ENCODE measurements at regions not wholly inside any gene's neighbourhood (a gene's known extent, or its start where the extent isn't known, plus 50 kb on each side); places are given as distances from the start of the nearest gene placed in this dataset.

- no peaks in the 10 kb centered on the region for H3K4me1 ChIP-seq (replicated peaks)
- DNase-seq (ENCODE audit: low read depth in 1 of 2, low spot score in 2 of 2) = no peak
- H3K36me3 ChIP-seq = no peaks in the 10 kb centered on the region
- H3K9me3 ChIP-seq (replicated peaks) = no peaks in the 10 kb centered on the region
- no peak overlapping the region for H3K27ac ChIP-seq
- H3K4me3 ChIP-seq = no peak overlapping the region
- peaks cover 4% of the 10 kb centered on the region for H3K27me3 ChIP-seq (replicated peaks)
Measured at GRCh38 chr15:61725251-61725650, 335.0 kb downstream of the VPS13C start.

DNA sequence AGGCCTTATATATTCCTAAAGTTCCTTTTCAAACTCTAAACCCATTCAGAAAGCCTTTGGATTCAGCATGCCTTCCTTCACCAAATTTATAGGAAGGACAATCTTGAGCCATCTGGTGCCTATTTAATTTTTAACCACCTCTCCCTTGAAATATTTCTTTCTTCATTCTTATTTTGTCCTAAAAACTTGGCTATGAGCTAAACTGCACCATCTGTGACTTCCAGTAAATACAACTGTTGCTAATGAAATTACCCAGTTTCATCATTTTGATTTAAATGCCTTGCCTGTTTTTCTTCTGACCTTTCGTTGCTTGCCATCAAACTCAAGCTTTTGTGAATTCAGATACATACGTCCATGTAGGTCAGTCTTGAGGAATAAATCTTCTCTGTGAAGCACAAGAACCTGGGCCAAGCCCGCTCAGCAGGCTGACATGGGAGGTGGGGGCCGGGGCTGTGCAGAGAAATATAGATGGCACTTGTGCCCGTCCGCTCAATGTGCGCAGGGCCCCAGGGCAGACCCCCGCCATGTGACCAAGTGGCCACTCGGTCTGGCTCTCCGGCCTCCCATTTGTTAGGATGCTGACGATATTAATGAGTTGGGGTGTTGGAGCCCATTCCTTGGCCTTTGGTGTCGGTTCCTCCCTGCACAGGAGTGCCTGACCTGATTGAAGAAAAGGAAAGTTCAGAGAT lies 335.9 kb downstream of the VPS13C start:
- no peak for DNase-seq (ENCODE audit: low read depth in 1 of 2, low spot score in 2 of 2)
- no peaks in the 10 kb centered on the region for H3K4me1 ChIP-seq (replicated peaks)
- no peak overlapping the region for H3K27ac ChIP-seq
- no peaks in the 10 kb centered on the region for H3K36me3 ChIP-seq
- peaks cover 8% of the 10 kb centered on the region for H3K27me3 ChIP-seq (replicated peaks)
- no peak overlapping the region for H3K4me3 ChIP-seq
- H3K9me3 ChIP-seq (replicated peaks) = no peaks in the 10 kb centered on the region

- Histone ChIP-seq H3K27me3 (replicated peaks) (peaks cover 8% of the 10 kb centered on the region), H3K4me3 (no peak overlapping the region), H3K4me1 (replicated peaks) (no peaks in the 10 kb centered on the region), H3K27ac (no peak overlapping the region), H3K36me3 (no peaks in the 10 kb centered on the region), H3K9me3 (replicated peaks) (no peaks in the 10 kb centered on the region)
- no peak for DNase-seq (ENCODE audit: low read depth in 1 of 2, low spot score in 2 of 2)
Measured at GRCh38 chr15:61721418-61721817, 338.8 kb downstream of the VPS13C start.

GRCh38 chr15:61720197-61720704 lies 340.0 kb downstream of the VPS13C start:
- no peak overlapping the region for H3K27ac ChIP-seq
- H3K9me3 ChIP-seq (replicated peaks) = no peaks in the 10 kb centered on the region
- H3K36me3 ChIP-seq = no peaks in the 10 kb centered on the region
- DNase-seq (ENCODE audit: low read depth in 1 of 2, low spot score in 2 of 2) = no peak
- H3K27me3 ChIP-seq (replicated peaks) = peaks cover 8% of the 10 kb centered on the region
- H3K4me1 ChIP-seq (replicated peaks) = no peaks in the 10 kb centered on the region
- H3K4me3 ChIP-seq = no peak overlapping the region

DNA sequence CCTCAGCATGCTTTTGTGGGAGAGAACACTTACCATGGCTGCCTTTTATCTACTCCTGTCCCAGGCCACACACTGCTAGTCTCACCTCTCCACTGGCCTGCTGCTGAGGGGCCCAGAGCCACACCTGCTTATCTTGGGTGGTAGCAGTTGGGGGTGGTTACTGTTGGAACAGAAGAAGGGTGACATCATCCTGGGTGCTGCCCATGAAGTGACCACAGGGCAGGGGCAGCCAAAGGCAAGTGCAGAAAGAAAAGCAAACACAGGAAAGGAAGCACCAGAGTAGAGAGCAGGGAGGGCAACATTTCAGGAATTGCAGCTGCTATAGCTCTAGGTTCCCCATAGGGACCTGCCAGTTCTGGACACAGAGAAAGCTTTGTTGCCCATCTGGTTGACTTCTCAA lies 345.2 kb downstream of the VPS13C start:
- H3K27me3 ChIP-seq (replicated peaks) = peaks cover 3% of the 10 kb centered on the region
- H3K4me1 ChIP-seq (replicated peaks) = no peaks in the 10 kb centered on the region
- DNase-seq (ENCODE audit: low read depth in 1 of 2, low spot score in 2 of 2) = no peak
- no peak overlapping the region for H3K27ac ChIP-seq
- H3K4me3 ChIP-seq = no peak overlapping the region
- no peaks in the 10 kb centered on the region for H3K36me3 ChIP-seq
- H3K9me3 ChIP-seq (replicated peaks) = no peaks in the 10 kb centered on the region

DNA sequence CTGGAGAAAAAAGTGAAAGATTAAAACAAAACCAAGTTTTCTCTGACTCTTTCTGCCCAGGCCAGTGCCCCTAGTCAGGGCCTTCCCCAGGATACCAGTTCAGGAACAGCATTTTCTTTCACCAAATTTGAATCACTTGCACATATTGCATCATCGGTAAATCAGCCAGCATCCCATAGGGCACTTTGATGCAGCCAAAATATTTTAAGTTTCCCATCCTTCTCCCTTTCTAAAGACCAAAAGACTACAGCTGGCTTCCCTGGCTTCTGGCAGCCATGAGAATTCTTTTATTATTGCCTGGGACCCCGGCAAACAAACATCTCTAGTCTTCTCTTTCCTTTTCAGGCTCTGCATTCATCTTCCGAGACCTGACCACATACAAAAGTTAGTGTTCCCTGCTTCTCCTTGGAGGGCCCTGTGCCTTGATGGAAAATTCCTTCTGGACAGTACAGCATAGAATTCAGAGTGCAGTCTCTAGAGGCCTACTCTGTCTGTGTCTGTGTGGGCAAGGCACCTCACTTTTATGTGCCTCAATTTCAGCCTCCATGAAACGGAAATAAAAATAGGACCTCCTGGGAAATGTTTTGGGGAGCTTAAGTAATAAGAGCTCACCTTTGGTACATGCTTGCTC lies 348.0 kb downstream of the VPS13C start:
- Histone ChIP-seq H3K4me3 (no peak overlapping the region), H3K4me1 (replicated peaks) (no peaks in the 10 kb centered on the region), H3K36me3 (no peaks in the 10 kb centered on the region), H3K9me3 (replicated peaks) (no peaks in the 10 kb centered on the region), H3K27me3 (replicated peaks) (peaks cover 1% of the 10 kb centered on the region; the same call in 1 of the 2 replicates), H3K27ac (no peak overlapping the region)
- no peak for DNase-seq (ENCODE audit: low read depth in 1 of 2, low spot score in 2 of 2)

DNA sequence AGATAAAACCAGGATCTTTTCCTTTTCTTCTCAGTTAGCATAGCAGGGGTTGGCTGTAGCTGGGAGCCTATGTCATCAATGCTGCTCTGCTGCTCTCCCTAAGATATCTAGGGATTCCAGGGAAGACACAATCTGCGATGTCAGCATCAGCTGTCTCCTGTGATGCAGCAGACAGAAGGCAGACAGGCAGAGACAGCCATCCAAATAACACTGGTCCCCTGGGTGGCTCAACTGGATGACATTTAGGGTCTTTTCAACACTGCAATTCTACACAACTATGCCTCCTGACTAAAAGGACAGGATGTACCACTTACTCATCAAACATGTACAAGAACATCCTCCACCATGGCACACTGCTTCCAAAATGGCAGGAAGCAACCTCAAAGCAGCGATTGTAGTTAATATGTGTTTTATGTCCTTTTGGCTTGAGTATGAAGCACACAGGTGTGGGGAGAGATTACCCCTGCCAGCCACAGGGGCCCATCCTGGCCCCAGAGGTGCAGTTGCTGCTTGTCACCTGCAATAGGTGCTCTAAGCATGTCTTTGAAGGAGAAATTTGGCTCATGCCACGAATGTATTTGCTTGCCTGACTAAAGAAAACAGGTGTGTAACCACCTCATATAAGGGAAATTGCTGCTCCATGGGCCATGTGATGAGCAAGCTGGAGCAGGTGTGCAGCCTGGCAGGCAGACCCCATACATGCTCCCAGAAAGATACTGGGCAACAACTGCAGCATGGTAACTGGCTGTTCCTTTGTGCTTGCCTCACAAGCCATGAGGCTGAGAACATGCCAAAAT lies 357.8 kb downstream of the VPS13C start:
- Histone ChIP-seq H3K27ac (no peak overlapping the region), H3K4me3 (no peak overlapping the region), H3K36me3 (no peaks in the 10 kb centered on the region), H3K4me1 (replicated peaks) (no peaks in the 10 kb centered on the region), H3K9me3 (replicated peaks) (no peaks in the 10 kb centered on the region), H3K27me3 (replicated peaks) (peaks cover 3% of the 10 kb centered on the region; the same call in 1 of the 2 replicates)
- no peak for DNase-seq (ENCODE audit: low read depth in 1 of 2, low spot score in 2 of 2)

- DNase-seq (ENCODE audit: low read depth in 1 of 2, low spot score in 2 of 2) = no peak
- Histone ChIP-seq H3K27me3 (replicated peaks) (no peaks in the 10 kb centered on the region; the same call in 1 of the 2 replicates), H3K9me3 (replicated peaks) (no peaks in the 10 kb centered on the region), H3K27ac (no peak overlapping the region), H3K36me3 (no peaks in the 10 kb centered on the region), H3K4me3 (no peak overlapping the region), H3K4me1 (replicated peaks) (no peaks in the 10 kb centered on the region)
Measured at GRCh38 chr15:61701455-61701854, 358.8 kb downstream of the VPS13C start.

GRCh38 chr15:61700803-61701202 lies 359.4 kb downstream of the VPS13C start:
- H3K4me3 ChIP-seq = no peak overlapping the region
- no peaks in the 10 kb centered on the region for H3K9me3 ChIP-seq (replicated peaks)
- no peaks in the 10 kb centered on the region for H3K36me3 ChIP-seq
- H3K4me1 ChIP-seq (replicated peaks) = no peaks in the 10 kb centered on the region
- H3K27me3 ChIP-seq (replicated peaks) = peaks cover 4% of the 10 kb centered on the region
- H3K27ac ChIP-seq = no peak overlapping the region
- DNase-seq (ENCODE audit: low read depth in 1 of 2, low spot score in 2 of 2) = no peak

GRCh38 chr15:61697796-61698195 lies 362.5 kb downstream of the VPS13C start:
- Histone ChIP-seq H3K27ac (no peak overlapping the region), H3K36me3 (no peaks in the 10 kb centered on the region), H3K4me1 (replicated peaks) (no peaks in the 10 kb centered on the region), H3K4me3 (no peak overlapping the region), H3K9me3 (replicated peaks) (no peaks in the 10 kb centered on the region), H3K27me3 (replicated peaks) (peaks cover 6% of the 10 kb centered on the region)
- no peak for DNase-seq (ENCODE audit: low read depth in 1 of 2, low spot score in 2 of 2)

- no peaks in the 10 kb centered on the region for H3K36me3 ChIP-seq
- H3K9me3 ChIP-seq (replicated peaks) = no peaks in the 10 kb centered on the region
- no peak overlapping the region for H3K4me3 ChIP-seq
- H3K27ac ChIP-seq = no peak overlapping the region
- H3K4me1 ChIP-seq (replicated peaks) = no peaks in the 10 kb centered on the region
- H3K27me3 ChIP-seq (replicated peaks) = peaks cover 3% of the 10 kb centered on the region; the same call in 1 of the 2 replicates
- DNase-seq (ENCODE audit: low read depth in 1 of 2, low spot score in 2 of 2) = no peak
Measured at GRCh38 chr15:61689067-61689466, 371.2 kb downstream of the VPS13C start.

- no peak for DNase-seq (ENCODE audit: low read depth in 1 of 2, low spot score in 2 of 2)
- Histone ChIP-seq H3K4me3 (no peak overlapping the region), H3K36me3 (no peaks in the 10 kb centered on the region), H3K9me3 (replicated peaks) (no peaks in the 10 kb centered on the region), H3K27me3 (replicated peaks) (peaks cover under 1% of the 10 kb centered on the region; the same call in 1 of the 2 replicates), H3K27ac (no peak overlapping the region), H3K4me1 (replicated peaks) (no peaks in the 10 kb centered on the region)
Measured at GRCh38 chr15:61687651-61688050, 372.6 kb downstream of the VPS13C start.

GRCh38 chr15:61687124-61687523 lies 373.1 kb downstream of the VPS13C start:
- Histone ChIP-seq H3K4me1 (replicated peaks) (no peaks in the 10 kb centered on the region), H3K9me3 (replicated peaks) (no peaks in the 10 kb centered on the region), H3K27me3 (replicated peaks) (no peaks in the 10 kb centered on the region; the same call in 1 of the 2 replicates), H3K4me3 (no peak overlapping the region), H3K36me3 (no peaks in the 10 kb centered on the region), H3K27ac (no peak overlapping the region)
- DNase-seq (ENCODE audit: low read depth in 1 of 2, low spot score in 2 of 2) = no peak

- Histone ChIP-seq H3K9me3 (replicated peaks) (no peaks in the 10 kb centered on the region), H3K4me1 (replicated peaks) (no peaks in the 10 kb centered on the region), H3K27ac (no peak overlapping the region), H3K4me3 (no peak overlapping the region), H3K36me3 (no peaks in the 10 kb centered on the region), H3K27me3 (replicated peaks) (no peaks in the 10 kb centered on the region; the same call in 1 of the 2 replicates)
- DNase-seq (ENCODE audit: low read depth in 1 of 2, low spot score in 2 of 2) = no peak
Measured at GRCh38 chr15:61685971-61686370, 374.3 kb downstream of the VPS13C start.
